Keratinocyte (primary cell): ENCODE measurements at regions not wholly inside any gene's neighbourhood (a gene's known extent, or its start where the extent isn't known, plus 50 kb on each side); places are given as distances from the start of the nearest gene placed in this dataset.

Experiments
- DNase-seq: peaks from one replicate; pipeline ENCODE4 v3.0.0-alpha.2; 2011; ENCODE audit warnings: low read depth, missing footprints, low spot score
- FAIRE-seq: peaks from 2 replicates; lab custom pipeline; 2011; peaks lifted over from hg19 to GRCh38; lab: Jason Lieb, UNC
- H2AFZ ChIP-seq: 2 replicates; pipeline ENCODE4 v1.6.0; 2012; ENCODE audit warnings: low read length, control low read depth, inconsistent platforms; ENCODE audit not compliant: control insufficient read depth
- H3K27ac ChIP-seq: 2 replicates; pipeline ENCODE4 v1.5.1; 2011; ENCODE audit warnings: low read length; ENCODE audit not compliant: control insufficient read depth, insufficient read depth
- H3K27me3 ChIP-seq: 3 replicates; pipeline ENCODE4 v1.6.0; 2011; ENCODE audit warnings: low read length; ENCODE audit not compliant: control insufficient read depth, insufficient read depth; ENCODE audit errors: extremely low read depth
- H3K36me3 ChIP-seq, 2 experiments: 2 replicates in 1 of 2; 3 replicates in 1 of 2; pipeline ENCODE4 v1.5.1; 2011; ENCODE audit warnings: low read length in 2 of 2, mild to moderate bottlenecking in 1 of 2; ENCODE audit not compliant: control insufficient read depth in 2 of 2, insufficient read depth in 2 of 2; ENCODE audit errors: extremely low read depth in 1 of 2
- H3K4me1 ChIP-seq: 3 replicates; pipeline ENCODE4 v1.5.1; 2011; ENCODE audit warnings: low read length; ENCODE audit not compliant: control insufficient read depth, insufficient read depth; ENCODE audit errors: extremely low read depth
- H3K4me2 ChIP-seq: 3 replicates; pipeline ENCODE4 v1.6.0; 2011; ENCODE audit warnings: low read depth, low read length; ENCODE audit not compliant: control insufficient read depth, insufficient read depth; ENCODE audit errors: extremely low read depth
- H3K4me3 ChIP-seq, 3 experiments: fragments of 200-600 bp in 1 of 3; sonication (generic) in 1 of 3; 2 replicates in 2 of 3; 3 replicates in 1 of 3; pipeline ENCODE4 v1.5.1; 2011 to 2016; ENCODE audit warnings: low read length in 3 of 3, mild to moderate bottlenecking in 3 of 3, control low read depth in 2 of 3, inconsistent platforms in 1 of 3, low read depth in 1 of 3, mixed read lengths in 1 of 3, mixed run types in 1 of 3, moderate library complexity in 1 of 3; ENCODE audit not compliant: control insufficient read depth in 2 of 3, insufficient read depth in 2 of 3; ENCODE audit errors: extremely low read depth in 1 of 3
- H3K79me2 ChIP-seq: 2 replicates; pipeline ENCODE4 v1.6.0; 2012; ENCODE audit warnings: low read length; ENCODE audit not compliant: control insufficient read depth, insufficient read depth
- H3K9ac ChIP-seq: 3 replicates; pipeline ENCODE4 v1.6.0; 2011; ENCODE audit warnings: low read length; ENCODE audit not compliant: control insufficient read depth, insufficient read depth; ENCODE audit errors: extremely low read depth
- H3K9me1 ChIP-seq: 3 replicates; pipeline ENCODE4 v1.6.0; 2011; ENCODE audit warnings: low read length; ENCODE audit not compliant: control insufficient read depth, insufficient read depth; ENCODE audit errors: extremely low read depth
- H3K9me3 ChIP-seq: 2 replicates; pipeline ENCODE4 v1.5.1; 2012; ENCODE audit warnings: low read depth, low read length; ENCODE audit not compliant: control insufficient read depth
- H4K20me1 ChIP-seq: 3 replicates; pipeline ENCODE4 v1.6.0; 2011; ENCODE audit warnings: low read length; ENCODE audit not compliant: control insufficient read depth, insufficient read depth; ENCODE audit errors: extremely low read depth
- CTCF ChIP-seq, 3 experiments: IDR thresholded peaks in 1 of 3; conservative IDR thresholded peaks in 1 of 3; optimal IDR thresholded peaks in 1 of 3; 2 replicates in 2 of 3; 3 replicates in 1 of 3; pipeline versions ENCODE3 to v1.5.1; 2011; ENCODE audit warnings: low read length in 3 of 3, mild to moderate bottlenecking in 3 of 3, moderate library complexity in 2 of 3, control low read depth in 1 of 3, inconsistent platforms in 1 of 3; ENCODE audit not compliant: insufficient read depth in 2 of 3; ENCODE audit errors: extremely low read depth in 1 of 3
- EZH2 ChIP-seq: IDR thresholded peaks from one replicate; pipeline ENCODE4 v1.6.1; 2012; ENCODE audit warnings: inconsistent platforms, mild to moderate bottlenecking, low read length, moderate library complexity
- dilution Hi-C: fragments of 300-500 bp; cut with MboI; formaldehyde crosslinking; loops from one replicate; pipeline ENCODE4 v1.7.0; 2020; ENCODE audit warnings: low sequenced_read_pairs; ENCODE audit not compliant: extremely low pct_ligation_motif_present

GRCh38 chr6:122161136-122161535 lies 238.3 kb upstream of the HSF2 start:
- no peaks in the 10 kb centered on the region for H3K27me3 ChIP-seq
- H3K4me3 ChIP-seq, result no peak overlapping the region
- no peaks in the 10 kb centered on the region for H3K9me3 ChIP-seq
- H3K9me1 ChIP-seq, result no peaks in the 10 kb centered on the region
- no peaks in the 10 kb centered on the region for H3K79me2 ChIP-seq
- no peak overlapping the region for H3K4me2 ChIP-seq
- FAIRE-seq (no peak), DNase-seq (no peak)
- dilution Hi-C loops, result no loop called here
- H2AFZ ChIP-seq, result no peak overlapping the region
- no peaks in the 10 kb centered on the region for H4K20me1 ChIP-seq
- no peak overlapping the region for H3K9ac ChIP-seq
- TF ChIP-seq EZH2, result no peak
- H3K27ac ChIP-seq, result no peak overlapping the region
- no peaks in the 10 kb centered on the region for H3K4me1 ChIP-seq
- H3K36me3 ChIP-seq, result no peaks in the 10 kb centered on the region

GRCh38 chr6:122165014-122165413 lies 234.4 kb upstream of the HSF2 start:
- Histone ChIP-seq H3K9ac (no peak overlapping the region), H3K4me1 (no peaks in the 10 kb centered on the region), H3K9me3 (no peaks in the 10 kb centered on the region), H3K4me2 (no peak overlapping the region), H3K36me3 (no peaks in the 10 kb centered on the region), H3K79me2 (no peaks in the 10 kb centered on the region), H3K27me3 (no peaks in the 10 kb centered on the region), H3K27ac (no peak overlapping the region), H2AFZ (no peak overlapping the region), H3K4me3 (no peak overlapping the region), H3K9me1 (no peaks in the 10 kb centered on the region), H4K20me1 (no peaks in the 10 kb centered on the region)
- dilution Hi-C loops, result no loop called here
- FAIRE-seq (no peak), DNase-seq (no peak)
- TF ChIP-seq EZH2, result no peak

- Histone ChIP-seq H3K27ac (no peak overlapping the region), H2AFZ (no peak overlapping the region)
- no peak for TF ChIP-seq CTCF (optimal IDR thresholded peaks at IDR 0.05 in 1 of 3, IDR thresholded peaks at IDR 0.05 in 1 of 3, conservative IDR thresholded peaks at IDR 0.05 in 1 of 3; ENCODE audit: extremely low read depth in 1 of 3, insufficient read depth in 2 of 3, low read length in 3 of 3)
- TF ChIP-seq EZH2, result no peak
Measured at GRCh38 chr6:122170274-122170673, 229.2 kb upstream of the HSF2 start.

More at GRCh38 chr6:122170274-122170673, 229.2 kb upstream of the HSF2 start:
- H3K36me3 ChIP-seq, result no peaks in the 10 kb centered on the region
- DNase-seq, result no peak
- H3K27me3 ChIP-seq, result no peaks in the 10 kb centered on the region
- dilution Hi-C loops, result no loop called here
- H3K4me3 ChIP-seq, result no peak overlapping the region
- no peaks in the 10 kb centered on the region for H4K20me1 ChIP-seq
- H3K4me2 ChIP-seq, result no peak overlapping the region
- no peaks in the 10 kb centered on the region for H3K9me3 ChIP-seq
- no peaks in the 10 kb centered on the region for H3K4me1 ChIP-seq
- no peak for FAIRE-seq
- H3K9ac ChIP-seq, result no peak overlapping the region
- no peaks in the 10 kb centered on the region for H3K79me2 ChIP-seq
- no peaks in the 10 kb centered on the region for H3K9me1 ChIP-seq
